ENCODE measurements at regions not wholly inside any gene's neighbourhood (a gene's known extent, or its start where the extent isn't known, plus 50 kb on each side); places are given as distances from the start of the nearest gene placed in this dataset.
"Not testable (repeated sequence)": the region's sequence is repeated elsewhere in the genome, so short reads cannot be mapped to it uniquely, and the experiment has no call there.

GRCh38 chr14:66022526-66022925 lies 463.6 kb upstream of the CCDC196 start:
- DNase-seq (ENCODE audit: low spot score): no peak
- Mint-ChIP-seq H3K27ac (ENCODE audit: unreplicated experiment) (no peak overlapping the region), H3K36me3 (ENCODE audit: low read depth, unreplicated experiment) (no peaks in the 10 kb centered on the region), H3K4me1 (ENCODE audit: unreplicated experiment) (no peaks in the 10 kb centered on the region), H3K9me3 (ENCODE audit: unreplicated experiment) (no peaks in the 10 kb centered on the region), H3K27me3 (ENCODE audit: unreplicated experiment) (no peaks in the 10 kb centered on the region), H3K4me3 (ENCODE audit: unreplicated experiment) (no peak overlapping the region)
- TF ChIP-seq CTCF (IDR thresholded peaks at IDR 0.05; ENCODE audit: unreplicated experiment): no peak

GRCh38 chr14:66025779-66026178 lies 460.4 kb upstream of the CCDC196 start:
- Mint-ChIP-seq H3K9me3 (ENCODE audit: unreplicated experiment) (peaks cover 9% of the 10 kb centered on the region), H3K4me1 (ENCODE audit: unreplicated experiment) (no peaks in the 10 kb centered on the region), H3K27me3 (ENCODE audit: unreplicated experiment) (no peaks in the 10 kb centered on the region), H3K4me3 (ENCODE audit: unreplicated experiment) (no peak overlapping the region), H3K36me3 (ENCODE audit: low read depth, unreplicated experiment) (peaks cover 10% of the 10 kb centered on the region), H3K27ac (ENCODE audit: unreplicated experiment) (no peak overlapping the region)
- TF ChIP-seq CTCF (IDR thresholded peaks at IDR 0.05; ENCODE audit: unreplicated experiment): no peak
- DNase-seq (ENCODE audit: low spot score): no peak

- Mint-ChIP-seq H3K4me1 (ENCODE audit: unreplicated experiment) (peaks cover 21% of the 10 kb centered on the region), H3K9me3 (ENCODE audit: unreplicated experiment) (peaks cover 29% of the 10 kb centered on the region), H3K36me3 (ENCODE audit: low read depth, unreplicated experiment) (peaks cover 55% of the 10 kb centered on the region)
- not testable (repeated sequence) for H3K4me3 Mint-ChIP-seq (ENCODE audit: unreplicated experiment); H3K27me3 Mint-ChIP-seq (ENCODE audit: unreplicated experiment); DNase-seq (ENCODE audit: low spot score); H3K27ac Mint-ChIP-seq (ENCODE audit: unreplicated experiment)
Observed at GRCh38 chr14:66031981-66032380, 454.2 kb upstream of the CCDC196 start.

- Mint-ChIP-seq H3K4me1 (ENCODE audit: unreplicated experiment) (peaks cover 21% of the 10 kb centered on the region), H3K27ac (ENCODE audit: unreplicated experiment) (no peak overlapping the region), H3K9me3 (ENCODE audit: unreplicated experiment) (peaks cover 29% of the 10 kb centered on the region), H3K36me3 (ENCODE audit: low read depth, unreplicated experiment) (peaks cover 55% of the 10 kb centered on the region), H3K4me3 (ENCODE audit: unreplicated experiment) (peak overlapping the region; percentile 23), H3K27me3 (ENCODE audit: unreplicated experiment) (peaks cover 8% of the 10 kb centered on the region)
- no peak for TF ChIP-seq CTCF (IDR thresholded peaks at IDR 0.05; ENCODE audit: unreplicated experiment)
- no peak for DNase-seq (ENCODE audit: low spot score)
Observed at GRCh38 chr14:66032800-66033199, 453.4 kb upstream of the CCDC196 start.

GRCh38 chr14:66036547-66036946 lies 449.6 kb upstream of the CCDC196 start:
- Mint-ChIP-seq H3K36me3 (ENCODE audit: low read depth, unreplicated experiment) (peaks cover 39% of the 10 kb centered on the region), H3K27me3 (ENCODE audit: unreplicated experiment) (peaks cover 8% of the 10 kb centered on the region), H3K9me3 (ENCODE audit: unreplicated experiment) (peaks cover 20% of the 10 kb centered on the region), H3K27ac (ENCODE audit: unreplicated experiment) (no peak overlapping the region), H3K4me1 (ENCODE audit: unreplicated experiment) (peaks cover 33% of the 10 kb centered on the region), H3K4me3 (ENCODE audit: unreplicated experiment) (no peak overlapping the region)
- DNase-seq (ENCODE audit: low spot score): no peak
- no peak for TF ChIP-seq CTCF (IDR thresholded peaks at IDR 0.05; ENCODE audit: unreplicated experiment)

- Mint-ChIP-seq H3K4me1 (ENCODE audit: unreplicated experiment) (peaks cover 35% of the 10 kb centered on the region), H3K4me3 (ENCODE audit: unreplicated experiment) (no peak overlapping the region), H3K27ac (ENCODE audit: unreplicated experiment) (no peak overlapping the region), H3K27me3 (ENCODE audit: unreplicated experiment) (peaks cover 8% of the 10 kb centered on the region), H3K9me3 (ENCODE audit: unreplicated experiment) (peaks cover 19% of the 10 kb centered on the region), H3K36me3 (ENCODE audit: low read depth, unreplicated experiment) (peaks cover 30% of the 10 kb centered on the region)
- no peak for DNase-seq (ENCODE audit: low spot score)
- TF ChIP-seq CTCF (IDR thresholded peaks at IDR 0.05; ENCODE audit: unreplicated experiment): no peak
Observed at GRCh38 chr14:66037361-66037760, 448.8 kb upstream of the CCDC196 start.
